CD4-positive, alpha-beta T cell treated with Interleukin-10 for 1 hour (primary cell): ENCODE measurements at regions not wholly inside any gene's neighbourhood (a gene's known extent, or its start where the extent isn't known, plus 50 kb on each side); places are given as distances from the start of the nearest gene placed in this dataset.

Experiments used
- DNase-seq: peaks from one replicate; pipeline ENCODE4 v3.0.0-alpha.2; 2020

DNA sequence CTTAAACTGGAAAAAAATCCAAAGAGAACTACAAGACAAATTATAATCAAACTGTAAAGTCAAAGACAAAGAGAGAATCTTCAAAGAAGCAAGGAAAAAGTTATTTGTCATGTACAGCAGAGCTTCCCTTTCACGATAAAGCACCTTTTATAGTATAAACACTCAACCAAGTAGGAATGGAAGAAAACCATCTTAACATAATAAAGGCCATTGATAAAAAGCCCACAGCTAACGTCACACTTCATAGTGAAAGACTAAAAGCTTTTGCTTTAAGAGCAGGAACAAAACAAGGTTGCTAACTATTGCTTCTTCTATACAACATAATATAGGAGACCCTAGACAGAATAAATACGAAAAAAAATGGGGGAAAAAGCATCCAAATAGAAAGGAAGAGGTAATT, 595.7 kb upstream of the POU3F4 start:
- no peak for DNase-seq

DNA sequence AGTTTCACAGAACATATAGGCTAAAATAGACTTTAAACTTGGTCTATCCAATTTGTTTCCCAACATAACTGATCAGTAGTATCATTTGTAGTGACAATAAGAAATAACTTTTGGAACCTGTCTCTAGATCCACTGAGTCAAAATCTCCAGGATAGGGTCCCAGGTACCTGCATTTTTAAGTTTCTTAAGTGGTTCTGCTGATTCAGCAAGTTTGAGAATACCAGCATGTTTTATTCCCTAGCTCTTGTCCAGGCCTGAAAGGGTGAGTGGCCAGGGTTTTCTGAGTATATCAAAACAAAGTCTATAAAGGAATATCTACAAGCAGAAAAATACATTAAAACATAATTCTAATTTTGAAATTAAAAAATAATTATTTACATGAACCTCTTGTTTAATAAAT, 573.1 kb upstream of the POU3F4 start:
- no peak for DNase-seq

DNA sequence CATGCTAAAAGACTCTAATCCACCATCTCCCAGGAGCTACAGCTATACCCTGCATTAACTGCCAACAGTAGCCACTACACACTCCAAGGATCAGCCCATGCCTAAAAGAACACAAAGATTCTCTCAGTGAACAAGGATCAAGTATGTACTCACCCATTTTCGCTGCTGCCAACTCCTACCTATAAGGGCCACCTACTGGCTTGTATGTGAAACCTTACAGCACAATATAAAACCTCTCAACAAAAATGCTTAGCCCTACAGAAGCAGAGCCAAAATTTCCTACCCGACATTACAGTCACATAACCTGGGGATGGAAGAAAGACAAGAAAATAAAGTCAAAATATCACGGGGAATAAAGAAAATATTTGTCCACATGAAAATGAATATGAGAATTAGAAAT, 562.8 kb upstream of the POU3F4 start:
- no peak for DNase-seq

DNA sequence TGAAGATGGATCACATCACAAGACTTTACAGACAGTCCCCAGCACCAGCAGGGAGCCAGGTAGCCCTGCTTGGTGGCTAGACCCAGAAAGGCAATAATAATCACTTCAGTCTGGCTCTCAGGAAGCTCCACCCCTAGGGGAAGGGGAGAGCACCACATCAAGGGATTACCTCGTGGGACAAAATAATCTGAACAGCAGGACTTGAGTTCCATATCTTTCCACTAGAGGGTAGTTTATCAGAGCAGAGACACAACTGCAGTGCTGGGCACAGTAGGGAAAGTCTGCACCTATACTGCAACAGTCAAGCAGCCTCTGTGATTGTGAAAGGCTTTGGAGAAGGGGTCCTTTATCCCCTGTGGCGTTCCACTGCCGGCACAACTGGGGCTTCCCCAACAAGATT, 547.0 kb upstream of the POU3F4 start:
- no peak for DNase-seq

DNA sequence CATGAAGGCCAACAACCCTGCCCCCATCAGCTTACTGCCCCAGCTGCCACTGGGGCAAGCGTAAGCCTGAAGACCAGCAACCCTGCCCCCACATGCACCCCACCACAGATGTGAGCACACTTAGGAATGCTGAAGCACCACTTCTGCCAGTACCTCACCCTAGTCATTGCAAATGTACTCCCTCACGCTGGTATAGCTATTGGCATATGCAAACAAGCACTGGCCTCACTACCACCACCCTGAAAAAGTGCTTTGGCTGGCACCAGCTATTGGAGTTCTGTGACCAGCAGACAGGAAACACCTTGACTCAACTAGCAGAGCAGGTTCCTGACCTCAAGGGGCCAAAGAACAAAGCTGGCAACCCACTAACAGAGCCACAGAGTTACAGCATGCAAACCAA, 534.4 kb upstream of the POU3F4 start:
- DNase-seq: no peak

DNA sequence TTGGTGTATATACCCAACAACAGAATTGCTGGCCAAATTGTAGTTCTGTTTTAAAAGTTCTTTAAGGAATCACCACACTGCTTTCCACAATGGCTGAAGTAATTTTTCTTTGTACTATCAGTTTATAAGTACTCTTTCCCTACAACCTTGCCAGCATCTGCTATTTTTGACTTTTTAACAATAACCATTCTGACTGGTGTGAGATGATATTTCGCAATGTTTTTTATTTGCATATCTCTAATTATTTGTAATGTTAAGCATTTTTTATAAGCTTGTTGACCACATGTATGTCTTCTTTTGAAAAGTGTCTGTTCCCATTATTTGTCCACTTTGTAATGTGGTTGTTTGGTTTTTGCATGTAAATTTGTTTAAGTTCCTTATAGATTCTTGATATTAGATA, 509.9 kb upstream of the POU3F4 start:
- no peak for DNase-seq

DNA sequence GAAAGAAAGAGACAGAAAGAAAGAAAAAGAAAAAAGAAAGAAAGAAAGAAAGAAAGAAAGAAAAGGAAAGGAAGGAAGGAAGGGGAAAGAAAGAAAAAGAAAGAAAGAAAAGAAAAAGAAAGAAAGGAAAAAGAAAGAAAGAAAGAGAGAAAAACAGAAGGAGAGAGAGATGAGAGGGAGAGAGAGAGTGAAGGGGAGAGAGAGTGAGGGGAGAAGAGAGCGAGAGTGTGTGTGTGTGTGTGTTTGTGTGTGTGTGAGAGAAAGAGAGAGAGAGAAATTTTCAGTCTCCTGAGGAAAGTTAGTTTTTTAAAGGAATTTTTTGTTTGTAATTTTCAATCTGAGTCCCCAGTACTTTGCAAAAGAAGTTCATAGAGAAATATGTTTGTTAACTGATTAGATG, 504.1 kb upstream of the POU3F4 start:
- DNase-seq: no peak

DNA sequence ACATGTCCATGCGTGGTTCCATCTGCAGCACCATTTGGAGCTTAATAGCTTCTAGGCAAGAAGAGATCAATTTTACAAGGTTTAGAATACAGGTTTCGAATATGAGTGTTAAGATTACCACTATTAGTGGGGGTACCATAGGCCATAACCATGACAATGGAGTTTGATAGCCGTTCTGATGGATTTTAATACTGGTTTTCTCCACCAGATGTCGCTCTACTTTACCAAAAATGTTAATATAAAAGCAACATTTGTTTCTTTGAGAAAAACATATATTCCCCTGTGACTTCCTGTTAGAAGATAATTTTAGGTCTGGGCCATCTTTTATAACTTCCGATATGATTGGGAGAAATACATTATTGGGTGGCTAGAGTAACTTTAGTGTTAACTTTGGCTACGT, 499.7 kb upstream of the POU3F4 start:
- peak; percentile 0 for DNase-seq

DNA sequence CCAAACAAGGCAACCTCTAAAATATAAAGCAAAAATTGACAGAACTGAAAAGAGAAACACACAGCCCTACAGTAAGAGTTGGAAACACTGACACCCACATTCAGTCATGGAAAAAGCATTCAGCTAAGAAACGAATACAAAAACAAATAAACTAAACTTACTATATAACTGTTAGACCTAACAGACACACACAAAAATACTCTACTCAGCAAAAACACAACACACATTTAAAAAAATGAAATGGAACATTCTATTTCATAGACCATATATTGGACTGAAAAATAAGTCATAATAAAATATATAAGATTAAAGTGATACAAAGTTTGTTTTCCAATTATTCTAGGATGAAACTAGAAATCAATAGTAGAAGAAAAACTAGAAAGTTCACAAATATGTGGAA, 488.8 kb upstream of the POU3F4 start:
- DNase-seq: no peak

DNA sequence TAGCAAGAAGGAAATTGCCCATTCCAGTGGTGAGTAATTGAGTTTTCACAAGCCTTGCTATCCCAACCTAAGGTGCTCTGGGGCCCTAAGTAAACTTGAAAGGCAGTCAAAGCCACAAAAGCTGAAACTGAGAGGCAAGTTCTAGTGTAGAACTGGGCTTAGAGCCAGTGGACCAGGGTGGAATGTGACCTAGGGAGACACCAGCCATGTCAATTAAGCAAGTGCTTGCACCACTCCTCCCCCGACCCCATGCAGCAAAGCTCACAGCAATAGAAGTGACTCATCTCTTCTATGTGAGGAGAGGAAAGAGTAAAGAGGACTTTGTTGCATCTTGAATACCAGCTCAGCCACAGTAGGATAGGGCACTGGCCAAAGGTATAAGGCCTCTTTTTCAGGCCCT, 486.1 kb upstream of the POU3F4 start:
- no peak for DNase-seq
